Neural progenitor cell (in vitro differentiated cells): ENCODE measurements at regions not wholly inside any gene's neighbourhood (a gene's known extent, or its start where the extent isn't known, plus 50 kb on each side); places are given as distances from the start of the nearest gene placed in this dataset.
A peak's percentile ranks its signal among the peaks of the same experiment; 100 is the strongest.

Experiments used
- DNase-seq: peaks from one replicate; pipeline ENCODE4 v3.0.0-alpha.2; 2016; ENCODE audit warnings: low spot score
- H2AFZ ChIP-seq: fragments of 200-600 bp; sonication (generic); replicated peaks from 2 replicates; pipeline ENCODE4 v1.6.1; 2016; ENCODE audit warnings: antibody characterized with exemption
- H3F3A ChIP-seq: fragments of 200-600 bp; sonication (generic); 2 replicates; pipeline ENCODE4 v1.6.1; 2016; ENCODE audit warnings: antibody characterized with exemption, low read depth
- H3K27ac ChIP-seq: fragments of 200-600 bp; sonication (generic); 2 replicates; pipeline ENCODE4 v1.5.1; 2016; ENCODE audit warnings: mild to moderate bottlenecking
- H3K27me3 ChIP-seq: fragments of 200-600 bp; sonication (generic); 2 replicates; pipeline ENCODE4 v1.6.1; 2016; ENCODE audit warnings: mild to moderate bottlenecking, moderate library complexity
- H3K36me3 ChIP-seq: fragments of 200-600 bp; sonication (generic); 2 replicates; pipeline ENCODE4 v1.5.1; 2016
- H3K4me1 ChIP-seq: fragments of 200-600 bp; sonication (generic); 2 replicates; pipeline ENCODE4 v1.6.1; 2016; ENCODE audit warnings: mixed run types
- H3K4me2 ChIP-seq: fragments of 200-600 bp; sonication (generic); 2 replicates; pipeline ENCODE4 v1.6.1; 2016
- H3K4me3 ChIP-seq: fragments of 200-600 bp; sonication (generic); 2 replicates; pipeline ENCODE4 v1.5.1; 2016
- H3K79me2 ChIP-seq: fragments of 200-600 bp; sonication (generic); 2 replicates; pipeline ENCODE4 v1.6.1; 2016; ENCODE audit warnings: low read depth
- H3K9ac ChIP-seq: fragments of 200-600 bp; sonication (generic); 2 replicates; pipeline ENCODE4 v1.6.1; 2016
- H3K9me3 ChIP-seq: fragments of 200-600 bp; sonication (generic); 2 replicates; pipeline ENCODE4 v1.5.1; 2016; ENCODE audit warnings: low read depth
- H4K20me1 ChIP-seq: fragments of 200-600 bp; sonication (generic); 2 replicates; pipeline ENCODE4 v1.6.1; 2016; ENCODE audit warnings: low read depth
- H3K27ac Mint-ChIP-seq: 3 replicates; pipeline ENCODE4 v1.8.0; 2021; ENCODE audit warnings: mixed read lengths
- H3K27me3 Mint-ChIP-seq: 2 replicates; pipeline ENCODE4 v1.8.0; 2022; ENCODE audit warnings: low read depth, mild to moderate bottlenecking, inconsistent platforms, moderate library complexity, mixed read lengths; ENCODE audit not compliant: insufficient read depth
- H3K36me3 Mint-ChIP-seq: 3 replicates; pipeline ENCODE4 v1.8.0; 2021; ENCODE audit warnings: mixed read lengths
- H3K4me1 Mint-ChIP-seq: 3 replicates; pipeline ENCODE4 v1.8.0; 2021; ENCODE audit warnings: mixed read lengths
- H3K4me3 Mint-ChIP-seq: 3 replicates; pipeline ENCODE4 v1.8.0; 2021; ENCODE audit warnings: mild to moderate bottlenecking, moderate library complexity, mixed read lengths
- H3K9me3 Mint-ChIP-seq: 3 replicates; pipeline ENCODE4 v1.8.0; 2020; ENCODE audit warnings: mixed read lengths
- CTCF ChIP-seq: fragments of 200-600 bp; sonication (generic); IDR thresholded peaks from 2 replicates; pipeline ENCODE4 v1.5.1; 2017; ENCODE audit warnings: antibody characterized with exemption, mild to moderate bottlenecking
- EZH2 ChIP-seq: fragments of 200-600 bp; sonication (generic); IDR thresholded peaks from 2 replicates; pipeline ENCODE4 v1.6.1; 2017; ENCODE audit warnings: antibody characterized with exemption, mild to moderate bottlenecking, moderate library complexity
- EZH2phosphoT487 ChIP-seq: fragments of 200-600 bp; sonication (generic); IDR thresholded peaks from 2 replicates; pipeline ENCODE4 v1.6.1; 2017; ENCODE audit warnings: antibody characterized with exemption

GRCh38 chr2:241949736-241950412, 80.3 kb downstream of the RTP5 start:
- Histone ChIP-seq H3K36me3 (no peaks in the 10 kb centered on the region), H3F3A (no peaks in the 10 kb centered on the region), H3K4me1 (no peaks in the 10 kb centered on the region), H2AFZ (no peak overlapping the region), H3K79me2 (no peaks in the 10 kb centered on the region), H3K9me3 (no peaks in the 10 kb centered on the region), H3K9ac (no peak overlapping the region), H3K4me2 (no peak overlapping the region), H3K27ac (no peak overlapping the region), H4K20me1 (no peaks in the 10 kb centered on the region), H3K27me3 (peaks cover 33% of the 10 kb centered on the region), H3K4me3 (no peak overlapping the region)
- H3K36me3 Mint-ChIP-seq = no peaks in the 10 kb centered on the region
- DNase-seq = no peak
- peak overlapping the region; percentile 59 for H3K4me3 Mint-ChIP-seq
- H3K4me1 Mint-ChIP-seq = no peaks in the 10 kb centered on the region
- H3K27me3 Mint-ChIP-seq = peaks cover 22% of the 10 kb centered on the region
- peaks cover 8% of the 10 kb centered on the region for H3K9me3 Mint-ChIP-seq
- peak overlapping the region; percentile 76 for H3K27ac Mint-ChIP-seq
- TF ChIP-seq EZH2phosphoT487 (no peak), CTCF (no peak), EZH2 (no peak)

GRCh38 chr2:241950413-241951315, 81.1 kb downstream of the RTP5 start:
- no peaks in the 10 kb centered on the region for H3K4me1 Mint-ChIP-seq
- Histone ChIP-seq H3K36me3 (no peaks in the 10 kb centered on the region), H3K79me2 (no peaks in the 10 kb centered on the region), H3F3A (no peaks in the 10 kb centered on the region), H2AFZ (no peak overlapping the region), H3K4me2 (peak overlapping the region; percentile 45), H3K27me3 (peaks cover 31% of the 10 kb centered on the region), H3K27ac (no peak overlapping the region), H3K9ac (no peak overlapping the region), H3K4me1 (no peaks in the 10 kb centered on the region), H4K20me1 (no peaks in the 10 kb centered on the region), H3K4me3 (no peak overlapping the region), H3K9me3 (no peaks in the 10 kb centered on the region)
- H3K27me3 Mint-ChIP-seq = peaks cover 21% of the 10 kb centered on the region
- H3K36me3 Mint-ChIP-seq = no peaks in the 10 kb centered on the region
- H3K27ac Mint-ChIP-seq = peak overlapping the region; percentile 76
- TF ChIP-seq EZH2 (peak; percentile 28), CTCF (peak; percentile 92), EZH2phosphoT487 (no peak)
- H3K4me3 Mint-ChIP-seq = peak overlapping the region; percentile 59
- H3K9me3 Mint-ChIP-seq = peaks cover 7% of the 10 kb centered on the region
- DNase-seq = peak; percentile 94

- H3K4me2 ChIP-seq = peak overlapping the region; percentile 45
- H3K4me3 Mint-ChIP-seq = no peak overlapping the region
Measured at GRCh38 chr2:241951316-241951700, 81.8 kb downstream of the RTP5 start.

More at GRCh38 chr2:241951316-241951700, 81.8 kb downstream of the RTP5 start:
- peaks cover 25% of the 10 kb centered on the region for H3K27me3 ChIP-seq
- no peak overlapping the region for H2AFZ ChIP-seq
- no peaks in the 10 kb centered on the region for H3K4me1 ChIP-seq
- no peaks in the 10 kb centered on the region for H3F3A ChIP-seq
- no peak overlapping the region for H3K27ac ChIP-seq
- DNase-seq = no peak
- H4K20me1 ChIP-seq = no peaks in the 10 kb centered on the region
- TF ChIP-seq EZH2 = no peak
- TF ChIP-seq CTCF = no peak
- H3K9ac ChIP-seq = no peak overlapping the region
- no peaks in the 10 kb centered on the region for H3K79me2 ChIP-seq
- Mint-ChIP-seq H3K36me3 (no peaks in the 10 kb centered on the region), H3K27me3 (peaks cover 18% of the 10 kb centered on the region), H3K27ac (no peak overlapping the region), H3K9me3 (peaks cover under 1% of the 10 kb centered on the region), H3K4me1 (no peaks in the 10 kb centered on the region)
- no peaks in the 10 kb centered on the region for H3K36me3 ChIP-seq
- no peak overlapping the region for H3K4me3 ChIP-seq
- H3K9me3 ChIP-seq = no peaks in the 10 kb centered on the region
